ENCODE measurements at regions not wholly inside any gene's neighbourhood (a gene's known extent, or its start where the extent isn't known, plus 50 kb on each side); places are given as distances from the start of the nearest gene placed in this dataset.

- H3K9me3 ChIP-seq (ENCODE audit: control insufficient read depth, low read depth, low read length), result no peaks in the 10 kb centered on the region
- H3K4me1 ChIP-seq (ENCODE audit: insufficient read depth, low read length), result no peaks in the 10 kb centered on the region
- no peak overlapping the region for H2BK12ac ChIP-seq (ENCODE audit: insufficient read length, low read depth, low read length)
- no peaks in the 10 kb centered on the region for H3K23me2 ChIP-seq (ENCODE audit: insufficient read length, low read depth, low read length, poor library complexity, severe bottlenecking)
- H2BK20ac ChIP-seq (ENCODE audit: low read depth, low read length, poor library complexity, severe bottlenecking), result no peak overlapping the region
- no peak overlapping the region for H3T11ph ChIP-seq (ENCODE audit: low read length)
- no peak overlapping the region for H3K14ac ChIP-seq (ENCODE audit: insufficient read depth, low read length)
- H3K4ac ChIP-seq (ENCODE audit: low read depth, low read length), result no peak overlapping the region
- no peak overlapping the region for H2AK5ac ChIP-seq (ENCODE audit: insufficient read length, low read length)
- no peaks in the 10 kb centered on the region for H3K79me2 ChIP-seq (ENCODE audit: insufficient read depth, low read length)
- H3K4me2 ChIP-seq (ENCODE audit: insufficient read depth, insufficient read length, low read length), result no peak overlapping the region
- TF ChIP-seq CTCF (conservative IDR thresholded peaks at IDR 0.05), result no peak
- no peaks in the 10 kb centered on the region for H3K27me3 ChIP-seq (ENCODE audit: insufficient read depth, low read length)
- Mint-ChIP-seq H3K9me3 (no peaks in the 10 kb centered on the region; a peak in 2 of 5 replicates), H3K27me3 (ENCODE audit: low read depth) (no peaks in the 10 kb centered on the region), H3K4me3 (no peak overlapping the region), H3K27ac (no peak overlapping the region), H3K36me3 (ENCODE audit: insufficient read depth in 1 of 3, low read depth in 3 of 3) (no peaks in the 10 kb centered on the region), H3K4me1 (peaks cover 0 to 3% of the 10 kb centered on the region in 2 experiments; a peak in 2 of 4 replicates)
- no peak overlapping the region for H2BK120ac ChIP-seq (ENCODE audit: low read depth, low read length, poor library complexity, severe bottlenecking)
- no peak overlapping the region for H4K5ac ChIP-seq (ENCODE audit: insufficient read length, low read depth, low read length)
- WGBS (ENCODE audit: extremely low coverage, insufficient read length, low lambda C conversion rate), result no CpG with 5 or more reads among the region's 6 CpGs
- no peak overlapping the region for H4K91ac ChIP-seq (ENCODE audit: insufficient read length, low read depth, low read length)
- no peak overlapping the region for H4K8ac ChIP-seq (replicated peaks; ENCODE audit: insufficient read length, low read depth, low read length)
- H3K18ac ChIP-seq (ENCODE audit: insufficient read length, low read depth, low read length), result no peak overlapping the region
- no peaks in the 10 kb centered on the region for H4K20me1 ChIP-seq (ENCODE audit: control insufficient read depth, insufficient read depth, insufficient read length)
- H2BK15ac ChIP-seq (ENCODE audit: low read depth, low read length), result no peak overlapping the region
- H3K79me1 ChIP-seq (ENCODE audit: insufficient read depth, low read depth, low read length, poor library complexity, severe bottlenecking), result no peaks in the 10 kb centered on the region
- no peak overlapping the region for H3K23ac ChIP-seq (ENCODE audit: insufficient read length, low read depth, low read length)
- no peak overlapping the region for H3K9ac ChIP-seq (ENCODE audit: extremely low read depth, insufficient read length, low read length)
- H3K27ac ChIP-seq (ENCODE audit: insufficient read length, low read depth, low read length), result no peak overlapping the region
- H3K56ac ChIP-seq (ENCODE audit: insufficient read length, low read depth, low read length), result no peak overlapping the region
- DNase-seq, result no peak
- no peak overlapping the region for H2BK5ac ChIP-seq (ENCODE audit: insufficient read length, low read length)
- no peak overlapping the region for H2AFZ ChIP-seq (ENCODE audit: low read length)
Measured at GRCh38 chr9:82565188-82565969, 497.6 kb downstream of the RASEF start.
